ENCODE measurements at regions not wholly inside any gene's neighbourhood (a gene's known extent, or its start where the extent isn't known, plus 50 kb on each side); places are given as distances from the start of the nearest gene placed in this dataset.

DNA sequence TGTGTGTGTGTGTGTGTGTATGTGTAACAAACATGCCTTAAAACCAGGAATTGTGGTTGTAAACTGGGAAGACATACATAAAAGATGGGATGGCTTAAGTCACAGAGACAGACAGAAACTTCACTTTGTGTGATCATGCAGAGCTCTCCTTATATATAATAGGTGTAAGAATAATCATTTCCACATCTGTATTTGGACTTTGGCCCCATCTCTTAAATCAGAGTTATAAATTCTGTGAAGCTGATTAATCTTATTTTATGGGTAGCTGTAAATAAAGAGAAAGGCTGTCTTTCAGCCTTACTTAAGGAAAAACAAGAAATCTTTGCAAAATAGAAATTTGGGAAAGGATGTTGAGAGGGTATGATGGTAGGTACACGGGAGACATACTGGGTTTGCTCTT lies 174.6 kb upstream of the PITX2 start:
- RAD21 ChIA-PET (ENCODE audit: unreplicated experiment) = no interaction called here
- TF ChIP-seq BRCA1 (IDR thresholded peaks at IDR 0.05; ENCODE audit: low read depth, low read length) (no peak), ZNF274 (IDR thresholded peaks at IDR 0.05; ENCODE audit: insufficient read depth, insufficient read length) (no peak), SRF (IDR thresholded peaks at IDR 0.05; ENCODE audit: low read depth in 2 of 2, low read length in 2 of 2) (no peak), POLR2AphosphoS5 (IDR thresholded peaks at IDR 0.05; ENCODE audit: low read length) (no peak), MYC (IDR thresholded peaks at IDR 0.05; ENCODE audit: insufficient read depth, insufficient read length, insufficient replicate concordance, low read length, severe bottlenecking) (no peak), YBX1 (IDR thresholded peaks at IDR 0.05) (no peak), MEF2A (IDR thresholded peaks at IDR 0.05; ENCODE audit: insufficient read depth, low read depth, low read length) (no peak), EGR1 (IDR thresholded peaks at IDR 0.05; ENCODE audit: borderline replicate concordance in 1 of 2, low read depth in 2 of 2, low read length in 2 of 2) (no peak), SUPT20H (IDR thresholded peaks at IDR 0.05; ENCODE audit: borderline replicate concordance, control insufficient read depth, low read depth, low read length) (no peak), LARP7 (IDR thresholded peaks at IDR 0.05) (no peak), ESRRA (IDR thresholded peaks at IDR 0.05; ENCODE audit: low read length) (no peak)
- TF ChIP-seq, protein P1, sequence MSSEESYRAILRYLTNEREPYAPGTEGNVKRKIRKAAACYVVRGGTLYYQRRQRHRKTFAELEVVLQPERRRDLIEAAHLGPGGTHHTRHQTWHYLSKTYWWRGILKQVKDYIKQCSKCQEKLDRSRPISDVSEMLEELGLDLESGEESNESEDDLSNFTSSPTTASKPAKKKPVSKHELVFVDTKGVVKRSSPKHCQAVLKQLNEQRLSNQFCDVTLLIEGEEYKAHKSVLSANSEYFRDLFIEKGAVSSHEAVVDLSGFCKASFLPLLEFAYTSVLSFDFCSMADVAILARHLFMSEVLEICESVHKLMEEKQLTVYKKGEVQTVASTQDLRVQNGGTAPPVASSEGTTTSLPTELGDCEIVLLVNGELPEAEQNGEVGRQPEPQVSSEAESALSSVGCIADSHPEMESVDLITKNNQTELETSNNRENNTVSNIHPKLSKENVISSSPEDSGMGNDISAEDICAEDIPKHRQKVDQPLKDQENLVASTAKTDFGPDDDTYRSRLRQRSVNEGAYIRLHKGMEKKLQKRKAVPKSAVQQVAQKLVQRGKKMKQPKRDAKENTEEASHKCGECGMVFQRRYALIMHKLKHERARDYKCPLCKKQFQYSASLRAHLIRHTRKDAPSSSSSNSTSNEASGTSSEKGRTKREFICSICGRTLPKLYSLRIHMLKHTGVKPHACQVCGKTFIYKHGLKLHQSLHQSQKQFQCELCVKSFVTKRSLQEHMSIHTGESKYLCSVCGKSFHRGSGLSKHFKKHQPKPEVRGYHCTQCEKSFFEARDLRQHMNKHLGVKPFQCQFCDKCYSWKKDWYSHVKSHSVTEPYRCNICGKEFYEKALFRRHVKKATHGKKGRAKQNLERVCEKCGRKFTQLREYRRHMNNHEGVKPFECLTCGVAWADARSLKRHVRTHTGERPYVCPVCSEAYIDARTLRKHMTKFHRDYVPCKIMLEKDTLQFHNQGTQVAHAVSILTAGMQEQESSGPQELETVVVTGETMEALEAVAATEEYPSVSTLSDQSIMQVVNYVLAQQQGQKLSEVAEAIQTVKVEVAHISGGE (CRISPR knock-in tag; IDR thresholded peaks at IDR 0.05) = no peak
- TF ChIP-seq, protein P2, sequence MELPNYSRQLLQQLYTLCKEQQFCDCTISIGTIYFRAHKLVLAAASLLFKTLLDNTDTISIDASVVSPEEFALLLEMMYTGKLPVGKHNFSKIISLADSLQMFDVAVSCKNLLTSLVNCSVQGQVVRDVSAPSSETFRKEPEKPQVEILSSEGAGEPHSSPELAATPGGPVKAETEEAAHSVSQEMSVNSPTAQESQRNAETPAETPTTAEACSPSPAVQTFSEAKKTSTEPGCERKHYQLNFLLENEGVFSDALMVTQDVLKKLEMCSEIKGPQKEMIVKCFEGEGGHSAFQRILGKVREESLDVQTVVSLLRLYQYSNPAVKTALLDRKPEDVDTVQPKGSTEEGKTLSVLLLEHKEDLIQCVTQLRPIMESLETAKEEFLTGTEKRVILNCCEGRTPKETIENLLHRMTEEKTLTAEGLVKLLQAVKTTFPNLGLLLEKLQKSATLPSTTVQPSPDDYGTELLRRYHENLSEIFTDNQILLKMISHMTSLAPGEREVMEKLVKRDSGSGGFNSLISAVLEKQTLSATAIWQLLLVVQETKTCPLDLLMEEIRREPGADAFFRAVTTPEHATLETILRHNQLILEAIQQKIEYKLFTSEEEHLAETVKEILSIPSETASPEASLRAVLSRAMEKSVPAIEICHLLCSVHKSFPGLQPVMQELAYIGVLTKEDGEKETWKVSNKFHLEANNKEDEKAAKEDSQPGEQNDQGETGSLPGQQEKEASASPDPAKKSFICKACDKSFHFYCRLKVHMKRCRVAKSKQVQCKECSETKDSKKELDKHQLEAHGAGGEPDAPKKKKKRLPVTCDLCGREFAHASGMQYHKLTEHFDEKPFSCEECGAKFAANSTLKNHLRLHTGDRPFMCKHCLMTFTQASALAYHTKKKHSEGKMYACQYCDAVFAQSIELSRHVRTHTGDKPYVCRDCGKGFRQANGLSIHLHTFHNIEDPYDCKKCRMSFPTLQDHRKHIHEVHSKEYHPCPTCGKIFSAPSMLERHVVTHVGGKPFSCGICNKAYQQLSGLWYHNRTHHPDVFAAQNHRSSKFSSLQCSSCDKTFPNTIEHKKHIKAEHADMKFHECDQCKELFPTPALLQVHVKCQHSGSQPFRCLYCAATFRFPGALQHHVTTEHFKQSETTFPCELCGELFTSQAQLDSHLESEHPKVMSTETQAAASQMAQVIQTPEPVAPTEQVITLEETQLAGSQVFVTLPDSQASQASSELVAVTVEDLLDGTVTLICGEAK (IDR thresholded peaks at IDR 0.05; ENCODE audit: borderline replicate concordance) = no peak
- TF ChIP-seq, protein P3, sequence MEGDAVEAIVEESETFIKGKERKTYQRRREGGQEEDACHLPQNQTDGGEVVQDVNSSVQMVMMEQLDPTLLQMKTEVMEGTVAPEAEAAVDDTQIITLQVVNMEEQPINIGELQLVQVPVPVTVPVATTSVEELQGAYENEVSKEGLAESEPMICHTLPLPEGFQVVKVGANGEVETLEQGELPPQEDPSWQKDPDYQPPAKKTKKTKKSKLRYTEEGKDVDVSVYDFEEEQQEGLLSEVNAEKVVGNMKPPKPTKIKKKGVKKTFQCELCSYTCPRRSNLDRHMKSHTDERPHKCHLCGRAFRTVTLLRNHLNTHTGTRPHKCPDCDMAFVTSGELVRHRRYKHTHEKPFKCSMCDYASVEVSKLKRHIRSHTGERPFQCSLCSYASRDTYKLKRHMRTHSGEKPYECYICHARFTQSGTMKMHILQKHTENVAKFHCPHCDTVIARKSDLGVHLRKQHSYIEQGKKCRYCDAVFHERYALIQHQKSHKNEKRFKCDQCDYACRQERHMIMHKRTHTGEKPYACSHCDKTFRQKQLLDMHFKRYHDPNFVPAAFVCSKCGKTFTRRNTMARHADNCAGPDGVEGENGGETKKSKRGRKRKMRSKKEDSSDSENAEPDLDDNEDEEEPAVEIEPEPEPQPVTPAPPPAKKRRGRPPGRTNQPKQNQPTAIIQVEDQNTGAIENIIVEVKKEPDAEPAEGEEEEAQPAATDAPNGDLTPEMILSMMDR (IDR thresholded peaks at IDR 0.05 in 2 of 3, conservative IDR thresholded peaks at IDR 0.05 in 1 of 3; ENCODE audit: control insufficient read depth in 2 of 3, extremely low read depth in 1 of 3, insufficient read depth in 1 of 3, low read depth in 3 of 3, low read length in 3 of 3) = no peak

More for the DNA sequence above, 174.6 kb upstream of the PITX2 start:
- H3K4me2 ChIP-seq (ENCODE audit: control insufficient read depth, insufficient read depth) = no peak overlapping the region
- BruUV-seq (replicated peaks) = no TSS peak
- H3K27ac ChIP-seq (ENCODE audit: control insufficient read depth, insufficient read depth) = no peak overlapping the region
- ChIA-PET CTCF (interaction anchor here (1.4 kb wide), 1 partner anchor 18 kb away, joined by 4 read pairs; no protein-coding TSS in a partner anchor), SMC1A (ENCODE audit: uncharacterized antibody, unreplicated experiment) (interaction anchor here (0.7 kb wide), 1 partner anchor 1421 kb away, joined by 3 read pairs; no protein-coding TSS in a partner anchor), POLR2A (no interaction called here)
- no peaks in the 10 kb centered on the region for H3K79me2 ChIP-seq (ENCODE audit: control insufficient read depth, insufficient read depth, low read length)
- no peak overlapping the region for H3K4me3 ChIP-seq
- intact Hi-C loops (cut with micrococcal nuclease; ENCODE audit: unreplicated experiment) (no loop called here), in situ Hi-C loops (cut with MboI) (no loop called here)
- no peak overlapping the region for H2AFZ ChIP-seq (ENCODE audit: control insufficient read depth, low read depth, low read length)
- H3K27me3 ChIP-seq (replicated peaks in 1 of 2; ENCODE audit: control insufficient read depth in 2 of 2, insufficient read depth in 2 of 2, low read length in 1 of 2) = no peaks in the 10 kb centered on the region
- H3K4me1 ChIP-seq (ENCODE audit: control insufficient read depth, insufficient read depth, low read length) = no peaks in the 10 kb centered on the region
- 0% methylated on average over 1 of the region's 1 CpG for WGBS (ENCODE audit: insufficient coverage, insufficient replicate concordance, low lambda C conversion rate, missing lambda C conversion rate)
- H3K9ac ChIP-seq (ENCODE audit: control insufficient read depth, insufficient read depth, low read length) = no peak overlapping the region
- no peaks in the 10 kb centered on the region for H3K9me3 ChIP-seq (replicated peaks; ENCODE audit: control insufficient read depth, insufficient read depth, low read length)
- H4K20me1 ChIP-seq (ENCODE audit: control insufficient read depth, insufficient read depth) = no peaks in the 10 kb centered on the region
- no peak for DNase-seq (ENCODE audit: low read depth, low spot score)
- no peaks in the 10 kb centered on the region for H3K36me3 ChIP-seq (ENCODE audit: control insufficient read depth in 2 of 2, insufficient read depth in 2 of 2, low read length in 1 of 2)
- FAIRE-seq = no peak
- no peak for ATAC-seq
